H1 (cell line): ENCODE measurements at regions not wholly inside any gene's neighbourhood (a gene's known extent, or its start where the extent isn't known, plus 50 kb on each side); places are given as distances from the start of the nearest gene placed in this dataset.

Experiments
- CTCF ChIA-PET: fragments of 300-600 bp; sonication (Branson Sonifier 250); formaldehyde crosslinking; loops from one replicate; lab custom pipeline; 2021; ENCODE audit not compliant: partially characterized antibody; lab: Charles Lee
- POLR2A ChIA-PET: fragments of 300-600 bp; sonication (Branson Sonifier 250); formaldehyde crosslinking; loops from one replicate; lab custom pipeline; 2021; ENCODE audit warnings: inconsistent platforms; ENCODE audit not compliant: partially characterized antibody; lab: Charles Lee
- DNase-seq, 2 experiments: peaks; one replicate each; pipeline versions ENCODE4 v3.0.0 to v3.0.0-alpha.2; 2010 to 2022; ENCODE audit warnings: low spot score in 2 of 2, low read depth in 1 of 2, mixed read lengths in 1 of 2
- FAIRE-seq: peaks from 2 replicates; lab custom pipeline; 2011; peaks lifted over from hg19 to GRCh38; lab: Jason Lieb, UNC
- H2AFZ ChIP-seq: 2 replicates; pipeline ENCODE4 v1.8.1; 2012; ENCODE audit warnings: low read length, inconsistent platforms
- H2AK5ac ChIP-seq: 2 replicates; pipeline ENCODE4 v1.6.1; 2013; ENCODE audit warnings: low read depth, low read length
- H2BK120ac ChIP-seq: replicated peaks from 2 replicates; pipeline ENCODE3; 2013; ENCODE audit warnings: low read depth, low read length, inconsistent platforms
- H2BK12ac ChIP-seq: 2 replicates; pipeline ENCODE4 v1.6.1; 2013; ENCODE audit warnings: low read depth, low read length
- H2BK15ac ChIP-seq: 2 replicates; pipeline ENCODE4 v1.6.1; 2013; ENCODE audit warnings: low read length
- H2BK20ac ChIP-seq: 2 replicates; pipeline ENCODE4 v1.6.1; 2013; ENCODE audit warnings: low read length
- H2BK5ac ChIP-seq: 2 replicates; pipeline ENCODE4 v1.6.1; 2013; ENCODE audit warnings: low read depth, low read length
- H3K14ac ChIP-seq: 2 replicates; pipeline ENCODE4 v1.6.1; 2013; ENCODE audit warnings: inconsistent platforms; ENCODE audit not compliant: insufficient read length
- H3K18ac ChIP-seq: 2 replicates; pipeline ENCODE4 v1.6.1; 2013; ENCODE audit warnings: low read length; ENCODE audit errors: extremely low read depth
- H3K23ac ChIP-seq: 2 replicates; pipeline ENCODE4 v1.6.1; 2013; ENCODE audit warnings: inconsistent platforms; ENCODE audit not compliant: insufficient read length
- H3K23me2 ChIP-seq: 2 replicates; pipeline ENCODE4 v1.6.1; 2013; ENCODE audit warnings: low read depth, low read length
- H3K27ac ChIP-seq: 2 replicates; pipeline ENCODE4 v1.6.1; 2011; ENCODE audit warnings: low read depth, low read length, inconsistent platforms
- H3K27me3 ChIP-seq, 4 experiments: replicated peaks in 1 of 4; 1 replicate in 1 of 4; 2 replicates in 3 of 4; pipeline versions ENCODE4 v1.6.1 to v1.8.1; 2011 to 2013; ENCODE audit warnings: low read length in 3 of 4, mild to moderate bottlenecking in 3 of 4, inconsistent platforms in 2 of 4, mixed read lengths in 2 of 4, moderate library complexity in 1 of 4; ENCODE audit not compliant: control insufficient read depth in 3 of 4, insufficient read depth in 3 of 4; ENCODE audit errors: extremely low read depth in 1 of 4
- H3K36me3 ChIP-seq, 4 experiments: 2 replicates each; pipeline versions ENCODE4 v1.6.1 to v1.8.1; 2011 to 2013; ENCODE audit warnings: mild to moderate bottlenecking in 4 of 4, low read length in 3 of 4, moderate library complexity in 2 of 4, control low read depth in 1 of 4, inconsistent platforms in 1 of 4; ENCODE audit not compliant: insufficient read depth in 4 of 4, control insufficient read depth in 2 of 4
- H3K4ac ChIP-seq: replicated peaks from 2 replicates; pipeline ENCODE3; 2013; ENCODE audit warnings: low read length, low read depth, mixed read lengths, inconsistent platforms; ENCODE audit not compliant: insufficient read length
- H3K4me1 ChIP-seq, 4 experiments: replicated peaks in 1 of 4; 1 replicate in 1 of 4; 2 replicates in 3 of 4; pipeline versions ENCODE4 v1.6.1 to v1.8.1; 2011 to 2013; ENCODE audit warnings: low read length in 3 of 4, inconsistent platforms in 2 of 4, mixed read lengths in 1 of 4; ENCODE audit not compliant: insufficient read depth in 4 of 4, control insufficient read depth in 3 of 4
- H3K4me2 ChIP-seq, 2 experiments: 2 replicates each; pipeline versions ENCODE4 v1.6.1 to v1.8.1; 2011 to 2013; ENCODE audit warnings: low read depth in 2 of 2, low read length in 2 of 2, control low read depth in 1 of 2, inconsistent platforms in 1 of 2, mild to moderate bottlenecking in 1 of 2; ENCODE audit not compliant: insufficient read depth in 1 of 2
- H3K4me3 ChIP-seq, 4 experiments: fragments of 200-600, 300-600 bp in 1 of 4; sonication (generic), shearing (Covaris generic), sonication (Bioruptor Twin) in 1 of 4; 2 replicates each; pipeline versions ENCODE4 v1.5.1 to v1.8.1; 2011 to 2016; ENCODE audit warnings: low read length in 4 of 4, low read depth in 3 of 4, control low read depth in 2 of 4, inconsistent platforms in 2 of 4, mild to moderate bottlenecking in 2 of 4, mixed read lengths in 1 of 4, moderate library complexity in 1 of 4; ENCODE audit not compliant: insufficient read depth in 2 of 4; ENCODE audit errors: extremely low read depth in 1 of 4
- H3K56ac ChIP-seq: replicated peaks from 2 replicates; pipeline ENCODE3; 2013; ENCODE audit warnings: low read depth, mild to moderate bottlenecking, mixed read lengths, low read length, inconsistent platforms; ENCODE audit not compliant: insufficient read length
- H3K79me1 ChIP-seq: 2 replicates; pipeline ENCODE4 v1.6.1; 2013; ENCODE audit warnings: low read depth, low read length, control low read depth
- H3K79me2 ChIP-seq, 2 experiments: 2 replicates each; pipeline versions ENCODE4 v1.6.1 to v1.8.1; 2012 to 2013; ENCODE audit warnings: low read length in 2 of 2, mild to moderate bottlenecking in 2 of 2, inconsistent platforms in 1 of 2; ENCODE audit not compliant: insufficient read depth in 2 of 2, control insufficient read depth in 1 of 2
- H3K9ac ChIP-seq, 4 experiments: replicated peaks in 1 of 4; 1 replicate in 1 of 4; 2 replicates in 3 of 4; pipeline versions ENCODE4 v1.6.1 to v1.8.1; 2011 to 2013; ENCODE audit warnings: low read depth in 3 of 4, low read length in 3 of 4, control low read depth in 2 of 4, mild to moderate bottlenecking in 2 of 4, moderate library complexity in 2 of 4, inconsistent platforms in 1 of 4; ENCODE audit errors: extremely low read depth in 1 of 4
- H3K9me3 ChIP-seq, 2 experiments: 2 replicates each; pipeline versions ENCODE4 v1.6.1 to v1.8.1; 2012 to 2013; ENCODE audit warnings: mild to moderate bottlenecking in 2 of 2, moderate library complexity in 2 of 2, control low read depth in 1 of 2, inconsistent platforms in 1 of 2, low read depth in 1 of 2, low read length in 1 of 2, mixed read lengths in 1 of 2; ENCODE audit not compliant: insufficient read depth in 2 of 2
- H4K20me1 ChIP-seq, 2 experiments: replicated peaks in 1 of 2; 2 replicates each; pipeline versions ENCODE3 to v1.8.1; 2011 to 2013; ENCODE audit warnings: inconsistent platforms in 2 of 2, low read length in 2 of 2, mild to moderate bottlenecking in 1 of 2; ENCODE audit not compliant: insufficient read depth in 2 of 2, control insufficient read depth in 1 of 2
- H4K5ac ChIP-seq: 2 replicates; pipeline ENCODE4 v1.6.1; 2013; ENCODE audit warnings: low read length, low read depth, mixed read lengths, inconsistent platforms; ENCODE audit not compliant: insufficient read length
- H4K8ac ChIP-seq: 2 replicates; pipeline ENCODE4 v1.8.0; 2013; ENCODE audit warnings: mild to moderate bottlenecking, moderate library complexity, low read length, inconsistent platforms; ENCODE audit not compliant: insufficient read depth; ENCODE audit errors: extremely low read depth
- H4K91ac ChIP-seq: replicated peaks from 2 replicates; pipeline ENCODE3; 2013; ENCODE audit warnings: low read length, mixed read lengths, inconsistent platforms; ENCODE audit not compliant: insufficient read length
- CBX8 ChIP-seq: fragments of 300-800, 300-1000 bp; sonication (generic); IDR thresholded peaks from 2 replicates; pipeline ENCODE4 v1.7.1; 2016; ENCODE audit warnings: low read depth, low read length, borderline replicate concordance
- CEBPB ChIP-seq: IDR thresholded peaks from 2 replicates; pipeline ENCODE4 v1.6.1; 2012; ENCODE audit warnings: low read depth, low read length
- CREB1 ChIP-seq: IDR thresholded peaks from 2 replicates; pipeline ENCODE4 v1.6.1; 2012; ENCODE audit warnings: inconsistent platforms
- EP300 ChIP-seq, 2 experiments: IDR thresholded peaks; 1 replicate in 1 of 2; 2 replicates in 1 of 2; pipeline ENCODE4 v1.6.1; 2011 to 2012; ENCODE audit warnings: low read depth in 2 of 2, low read length in 2 of 2, mild to moderate bottlenecking in 2 of 2, borderline replicate concordance in 1 of 2, inconsistent platforms in 1 of 2, moderate library complexity in 1 of 2
- HDAC6 ChIP-seq: IDR thresholded peaks from one replicate; pipeline ENCODE4 v1.7.1; 2012; ENCODE audit warnings: low read depth, mild to moderate bottlenecking, inconsistent platforms, low read length, moderate library complexity
- SIX5 ChIP-seq: IDR thresholded peaks from 2 replicates; pipeline ENCODE4 v1.6.1; 2011; ENCODE audit warnings: mild to moderate bottlenecking, low read depth, low read length
- SUZ12 ChIP-seq: fragments of 200-600 bp; sonication (generic); IDR thresholded peaks from 2 replicates; pipeline ENCODE4 v1.6.1; 2012; ENCODE audit warnings: mild to moderate bottlenecking, inconsistent platforms, low read length, moderate library complexity, mixed read lengths
- WGBS, 2 experiments: shearing (Covaris generic) in 1 of 2; methylation state at CpG; one replicate each; pipeline versions ENCODE4 v1.1.6 to v1.1.7; 2013 to 2015; ENCODE audit warnings: low lambda C conversion rate in 2 of 2, mixed read lengths in 2 of 2, inconsistent platforms in 1 of 2, low coverage in 1 of 2, missing lambda C conversion rate in 1 of 2; ENCODE audit not compliant: insufficient replicate concordance in 2 of 2, insufficient coverage in 1 of 2, insufficient read length in 1 of 2; ENCODE audit errors: extremely low coverage in 1 of 2, missing lambda C conversion rate in 1 of 2; 5-methylcytosine and 5-hydroxymethylcytosine counted together

- DNase-seq, result peak in 1 of 2 experiments; percentile 42
Observed at GRCh38 chr1:29809446-29810120, 573.3 kb downstream of the PTPRU start.

More at GRCh38 chr1:29809446-29810120, 573.3 kb downstream of the PTPRU start:
- Histone ChIP-seq H3K9me3 (no peaks in the 10 kb centered on the region), H3K14ac (no peak overlapping the region), H3K23ac (no peak overlapping the region), H2BK15ac (no peak overlapping the region), H3K27me3 (no peaks in the 10 kb centered on the region), H2AFZ (peak overlapping the region; percentile 50; the same call in 1 of the 2 replicates), H3K27ac (no peak overlapping the region), H2BK20ac (no peak overlapping the region), H3K4me3 (no peak overlapping the region), H3K4me2 (no peak overlapping the region), H4K8ac (no peak overlapping the region; the same call in 1 of the 2 replicates), H4K20me1 (no peaks in the 10 kb centered on the region), H3K79me1 (no peaks in the 10 kb centered on the region), H2BK5ac (no peak overlapping the region), H4K91ac (no peak overlapping the region), H2AK5ac (no peak overlapping the region), H3K79me2 (no peaks in the 10 kb centered on the region), H3K56ac (no peak overlapping the region), H3K23me2 (no peaks in the 10 kb centered on the region), H4K5ac (no peak overlapping the region), H3K4me1 (peaks cover 0 to 3% (median 2%) of the 10 kb centered on the region in 4 experiments; a peak in 3 of 7 replicates), H3K36me3 (no peaks in the 10 kb centered on the region), H3K18ac (no peak overlapping the region), H3K9ac (no peak overlapping the region), H3K4ac (no peak overlapping the region), H2BK120ac (no peak overlapping the region), H2BK12ac (no peak overlapping the region)
- FAIRE-seq, result no peak
- WGBS, 2 experiments, result 86% methylated on average over 15 of the region's 16 CpGs; no CpG with 5 or more reads in 1 of the 2 experiments
- ChIA-PET POLR2A (no interaction called here), CTCF (interaction anchor here (0.6 to 1.6 kb wide), 5 partner anchors 17 to 993 kb away, joined by 3 to 4 read pairs (median 3); no protein-coding TSS in a partner anchor)
- no peak for TF ChIP-seq CEBPB
- TF ChIP-seq SIX5, result no peak
- TF ChIP-seq SUZ12, result no peak
- no peak for TF ChIP-seq CBX8
- no peak for TF ChIP-seq EP300 (IDR thresholded peaks at IDR 0.05; ENCODE audit: borderline replicate concordance in 1 of 2, low read depth in 2 of 2, low read length in 2 of 2)
- TF ChIP-seq CREB1, result no peak
- no peak for TF ChIP-seq HDAC6
- TF ChIP-seq, all 59 proteins: peak for 0
